AG04450 (cell line): ENCODE measurements at regions not wholly inside any gene's neighbourhood (a gene's known extent, or its start where the extent isn't known, plus 50 kb on each side); places are given as distances from the start of the nearest gene placed in this dataset.

Experiments
- CTCF ChIA-PET: fragments of 300-600, 350-600 bp; formaldehyde crosslinking; extraction: SDS; loops from one replicate; lab custom pipeline; 2022; ENCODE audit warnings: antibody characterized with exemption, inconsistent platforms; lab: Charles Lee
- POLR2A ChIA-PET: fragments of 350-600 bp; formaldehyde crosslinking; extraction: SDS; loops from one replicate; lab custom pipeline; 2021; ENCODE audit warnings: antibody characterized with exemption, inconsistent platforms; lab: Yijun Ruan, JAX
- DNase-seq: peaks from one replicate; pipeline ENCODE4 v3.0.0-alpha.2; 2011; ENCODE audit warnings: low read depth, low spot score
- H3K27ac ChIP-seq: one replicate; pipeline ENCODE4 v1.5.1; 2012; ENCODE audit warnings: low read depth, low read length, control low read depth
- H3K27me3 ChIP-seq: one replicate; pipeline ENCODE4 v1.6.0; 2012; ENCODE audit warnings: low read length; ENCODE audit not compliant: control insufficient read depth, insufficient read depth
- H3K4me3 ChIP-seq: 2 replicates; pipeline ENCODE4 v1.5.1; 2011; ENCODE audit warnings: mild to moderate bottlenecking, low read depth, low read length, control low read depth
- H3K9me3 ChIP-seq: 2 replicates; pipeline ENCODE4 v1.5.1; 2012; ENCODE audit warnings: low read length; ENCODE audit not compliant: control insufficient read depth, insufficient read depth
- CTCF ChIP-seq: IDR thresholded peaks from 2 replicates; pipeline ENCODE4 v1.5.1; 2011; ENCODE audit warnings: low read depth, low read length, control low read depth, inconsistent platforms

GRCh38 chr10:64732372-64732957 is 1211.3 kb downstream of the REEP3 start:
- CTCF ChIA-PET: no interaction called here
- no peak for DNase-seq
- POLR2A ChIA-PET: no interaction called here
- no peak overlapping the region for H3K4me3 ChIP-seq
- H3K27ac ChIP-seq: no peak overlapping the region
- no peaks in the 10 kb centered on the region for H3K9me3 ChIP-seq
- no peaks in the 10 kb centered on the region for H3K27me3 ChIP-seq
- no peak for TF ChIP-seq CTCF

- POLR2A ChIA-PET: no interaction called here
Observed at GRCh38 chr10:64733980-64734379, 1212.8 kb downstream of the REEP3 start.

DNA sequence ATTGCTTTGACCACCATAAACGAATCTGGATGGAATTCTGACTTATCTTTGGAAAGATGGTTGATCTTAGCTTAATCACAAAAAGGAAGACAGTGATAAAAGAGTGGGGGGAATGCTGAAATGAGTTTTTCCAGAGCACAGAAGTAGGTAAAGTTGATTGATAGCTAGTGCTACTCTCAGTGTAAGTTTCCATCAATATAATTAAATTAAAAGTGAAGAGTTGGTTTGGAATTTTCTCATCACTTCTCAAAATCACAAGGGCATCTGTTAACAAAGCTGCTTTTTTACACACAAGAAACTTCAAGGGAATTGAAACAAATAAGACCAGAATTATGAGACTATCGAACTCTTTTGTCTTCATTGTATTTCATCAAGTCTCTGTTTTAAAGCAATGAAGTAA is 1217.3 kb downstream of the REEP3 start:
- no peak overlapping the region for H3K4me3 ChIP-seq
- DNase-seq: no peak
- TF ChIP-seq CTCF: no peak
- H3K9me3 ChIP-seq: no peaks in the 10 kb centered on the region
- H3K27me3 ChIP-seq: no peaks in the 10 kb centered on the region
- POLR2A ChIA-PET: no interaction called here
- H3K27ac ChIP-seq: no peak overlapping the region
- CTCF ChIA-PET: no interaction called here

More at GRCh38 chr10:64733980-64734379, 1212.8 kb downstream of the REEP3 start:
- Histone ChIP-seq H3K27ac (no peak overlapping the region), H3K27me3 (no peaks in the 10 kb centered on the region), H3K9me3 (no peaks in the 10 kb centered on the region), H3K4me3 (no peak overlapping the region)
- DNase-seq: no peak
- no peak for TF ChIP-seq CTCF
- CTCF ChIA-PET: no interaction called here

DNA sequence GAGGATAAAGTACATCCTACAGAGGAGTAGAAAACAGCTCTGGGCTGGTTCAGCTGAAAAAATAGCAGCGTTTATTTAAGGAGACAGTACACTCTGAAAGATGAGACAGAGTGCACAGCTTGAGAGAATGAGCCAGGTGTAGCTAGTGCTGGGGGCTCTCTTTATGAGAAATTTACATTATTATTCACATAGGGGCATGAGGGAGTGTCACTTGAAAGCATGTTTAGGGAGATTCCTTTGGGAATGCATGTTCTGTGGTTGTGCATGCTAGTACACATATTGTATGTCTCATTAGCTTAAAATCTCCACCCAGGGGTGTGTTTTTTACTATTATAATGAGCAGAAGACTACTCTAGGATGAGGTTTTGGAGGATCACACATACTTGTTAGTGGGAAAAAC is 1224.4 kb downstream of the REEP3 start:
- DNase-seq: no peak
- ChIA-PET POLR2A (no interaction called here), CTCF (no interaction called here)
- no peak for TF ChIP-seq CTCF
- Histone ChIP-seq H3K27me3 (no peaks in the 10 kb centered on the region), H3K9me3 (no peaks in the 10 kb centered on the region), H3K27ac (no peak overlapping the region), H3K4me3 (no peak overlapping the region)

- ChIA-PET CTCF (no interaction called here), POLR2A (no interaction called here)
- Histone ChIP-seq H3K4me3 (no peak overlapping the region), H3K27me3 (no peaks in the 10 kb centered on the region), H3K27ac (no peak overlapping the region), H3K9me3 (no peaks in the 10 kb centered on the region)
- no peak for TF ChIP-seq CTCF
- DNase-seq: no peak
Observed at GRCh38 chr10:64750672-64751071, 1229.5 kb downstream of the REEP3 start.
